AG04449 (cell line): ENCODE measurements at regions not wholly inside any gene's neighbourhood (a gene's known extent, or its start where the extent isn't known, plus 50 kb on each side); places are given as distances from the start of the nearest gene placed in this dataset.

Experiments used
- CTCF ChIA-PET: fragments of 350-600 bp; formaldehyde crosslinking; extraction: SDS; loops from one replicate; lab custom pipeline; 2021; ENCODE audit warnings: antibody characterized with exemption; lab: Yijun Ruan, JAX
- POLR2A ChIA-PET: fragments of 400-600, 350-600 bp; formaldehyde crosslinking; extraction: SDS; loops from one replicate; lab custom pipeline; 2020; ENCODE audit warnings: antibody characterized with exemption, inconsistent platforms; lab: Yijun Ruan, JAX
- DNase-seq: peaks from one replicate; pipeline ENCODE4 v3.0.0-alpha.2; 2010; ENCODE audit warnings: low read depth, low spot score
- H3K4me3 ChIP-seq: 2 replicates; pipeline ENCODE4 v1.5.1; 2011; ENCODE audit warnings: low read depth, mild to moderate bottlenecking, control low read depth, low read length
- TF ChIP-seq, protein P1 (sequence below): IDR thresholded peaks from one replicate; pipeline ENCODE4 v1.5.1; 2011; ENCODE audit warnings: mild to moderate bottlenecking, moderate library complexity, low read length, control low read depth, inconsistent platforms; ENCODE audit not compliant: insufficient read depth; ENCODE audit errors: missing control alignments

DNA sequence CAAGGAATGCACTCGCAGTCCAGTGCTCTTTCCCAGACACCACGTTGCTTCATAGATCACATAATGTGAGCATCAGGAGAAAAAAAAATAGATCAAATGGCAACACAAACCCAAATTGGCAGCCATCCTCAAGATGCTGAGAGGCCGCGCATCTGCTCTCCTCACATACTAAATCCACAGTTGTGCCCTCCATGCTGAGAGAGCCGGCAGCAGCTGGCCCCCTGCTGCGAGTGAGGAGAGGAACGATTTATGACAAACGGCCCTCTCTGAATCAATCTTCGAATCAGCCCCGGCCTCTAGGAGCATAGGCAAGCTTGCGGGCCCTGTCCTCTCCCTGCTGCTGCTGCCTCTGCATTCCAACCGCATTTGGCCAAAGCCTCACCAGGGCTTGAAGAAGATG is 159.9 kb upstream of the TENM4 start:
- ChIA-PET POLR2A (no interaction called here), CTCF (no interaction called here)
- TF ChIP-seq, protein P1, sequence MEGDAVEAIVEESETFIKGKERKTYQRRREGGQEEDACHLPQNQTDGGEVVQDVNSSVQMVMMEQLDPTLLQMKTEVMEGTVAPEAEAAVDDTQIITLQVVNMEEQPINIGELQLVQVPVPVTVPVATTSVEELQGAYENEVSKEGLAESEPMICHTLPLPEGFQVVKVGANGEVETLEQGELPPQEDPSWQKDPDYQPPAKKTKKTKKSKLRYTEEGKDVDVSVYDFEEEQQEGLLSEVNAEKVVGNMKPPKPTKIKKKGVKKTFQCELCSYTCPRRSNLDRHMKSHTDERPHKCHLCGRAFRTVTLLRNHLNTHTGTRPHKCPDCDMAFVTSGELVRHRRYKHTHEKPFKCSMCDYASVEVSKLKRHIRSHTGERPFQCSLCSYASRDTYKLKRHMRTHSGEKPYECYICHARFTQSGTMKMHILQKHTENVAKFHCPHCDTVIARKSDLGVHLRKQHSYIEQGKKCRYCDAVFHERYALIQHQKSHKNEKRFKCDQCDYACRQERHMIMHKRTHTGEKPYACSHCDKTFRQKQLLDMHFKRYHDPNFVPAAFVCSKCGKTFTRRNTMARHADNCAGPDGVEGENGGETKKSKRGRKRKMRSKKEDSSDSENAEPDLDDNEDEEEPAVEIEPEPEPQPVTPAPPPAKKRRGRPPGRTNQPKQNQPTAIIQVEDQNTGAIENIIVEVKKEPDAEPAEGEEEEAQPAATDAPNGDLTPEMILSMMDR: no peak
- no peak for DNase-seq
- H3K4me3 ChIP-seq: no peak overlapping the region

DNA sequence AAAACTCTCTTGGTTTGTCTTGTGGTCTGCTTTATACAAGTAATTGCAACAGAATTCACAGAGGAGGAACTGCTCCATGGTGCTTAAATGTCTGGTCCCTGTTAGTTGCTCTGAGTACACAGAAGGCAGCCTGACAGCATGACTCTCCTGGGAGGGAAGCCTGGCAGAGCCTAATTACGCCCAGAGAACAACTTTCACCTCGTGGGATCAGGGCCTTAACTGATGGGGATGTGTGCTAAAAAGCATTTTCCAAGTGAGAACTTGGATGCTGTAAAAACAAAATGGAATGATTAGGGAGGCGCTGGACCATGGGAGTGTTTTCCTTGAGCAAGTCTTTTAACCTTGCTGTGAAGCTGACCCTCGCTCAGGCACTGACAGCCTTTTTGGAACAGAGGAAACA is 154.0 kb upstream of the TENM4 start:
- H3K4me3 ChIP-seq: no peak overlapping the region
- POLR2A ChIA-PET: no interaction called here
- DNase-seq: no peak
- TF ChIP-seq, protein P1: no peak
- CTCF ChIA-PET: no interaction called here

DNA sequence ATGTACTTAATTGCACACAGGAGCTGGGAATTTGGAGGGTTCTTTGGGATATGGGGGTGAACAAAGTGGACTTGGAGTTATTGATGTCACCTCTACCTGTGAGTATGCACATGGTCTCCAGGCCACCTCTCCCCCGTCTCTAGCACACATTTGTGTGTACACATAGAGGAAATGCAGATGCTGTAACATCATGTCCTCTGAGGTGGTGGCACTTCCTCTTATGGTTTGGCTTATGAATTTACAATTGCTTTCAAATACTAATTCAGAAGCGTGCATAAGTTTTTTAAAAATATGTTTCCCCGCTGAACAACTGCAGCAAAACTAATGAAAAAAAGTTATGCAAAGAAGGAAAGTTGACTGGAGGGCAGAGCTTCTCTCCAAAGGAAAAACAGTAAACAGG is 152.0 kb upstream of the TENM4 start:
- TF ChIP-seq, protein P1: no peak
- no peak overlapping the region for H3K4me3 ChIP-seq
- no peak for DNase-seq
- POLR2A ChIA-PET: no interaction called here
- CTCF ChIA-PET: no interaction called here

DNA sequence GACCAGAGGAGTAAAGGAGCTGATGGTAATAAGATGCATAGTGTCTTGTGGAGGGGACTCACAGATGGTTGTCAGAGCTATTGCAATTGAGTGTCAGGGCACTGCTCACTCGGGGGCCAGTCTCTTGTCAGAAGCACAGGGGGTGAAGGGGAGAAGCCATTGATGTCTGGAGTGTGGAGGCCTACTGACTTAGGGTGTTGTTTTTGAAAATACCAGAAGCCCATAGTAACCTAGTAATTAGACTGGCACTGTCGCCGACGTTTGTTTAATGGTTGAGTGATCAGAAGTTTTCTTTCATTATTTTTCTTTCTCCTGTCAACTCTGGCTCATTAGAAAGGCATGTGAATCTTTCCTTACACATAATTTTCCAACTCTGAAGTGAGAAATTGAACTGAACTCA is 151.6 kb upstream of the TENM4 start:
- TF ChIP-seq, protein P1: no peak
- ChIA-PET POLR2A (no interaction called here), CTCF (no interaction called here)
- H3K4me3 ChIP-seq: no peak overlapping the region
- no peak for DNase-seq

GRCh38 chr11:79582434-79582833 is 141.6 kb upstream of the TENM4 start:
- DNase-seq: no peak
- POLR2A ChIA-PET: no interaction called here
- CTCF ChIA-PET: no interaction called here
- TF ChIP-seq, protein P1: no peak
- no peak overlapping the region for H3K4me3 ChIP-seq

- H3K4me3 ChIP-seq: no peak overlapping the region
- ChIA-PET CTCF (no interaction called here), POLR2A (no interaction called here)
- DNase-seq: no peak
- TF ChIP-seq, protein P1: no peak
These were observed 138.2 kb upstream of the TENM4 start for GRCh38 chr11:79579063-79579462.
